Ovary (tissue), 7 donors: ENCODE measurements at regions not wholly inside any gene's neighbourhood (a gene's known extent, or its start where the extent isn't known, plus 50 kb on each side); places are given as distances from the start of the nearest gene placed in this dataset.

Experiments
- DNase-seq, 5 donors: peaks; one replicate each; pipeline ENCODE4 v3.0.0-alpha.2; 2019 to 2020
- H3K27ac ChIP-seq, 2 donors: fragments of 200-600 bp; one replicate each; pipeline versions ENCODE4 v1.5.1 to v1.8.0; 2019 to 2022
- H3K27me3 ChIP-seq: fragments of 200-600 bp; one replicate; pipeline ENCODE4 v1.8.0; 2022
- H3K36me3 ChIP-seq: fragments of 200-600 bp; sonication (generic); one replicate; pipeline ENCODE4 v1.5.1; 2019
- H3K4me1 ChIP-seq: one replicate; pipeline ENCODE4 v1.8.1; 2013; ENCODE audit warnings: mild to moderate bottlenecking, moderate library complexity; ENCODE audit not compliant: insufficient read depth
- H3K4me3 ChIP-seq: fragments of 200-600 bp; sonication (generic); one replicate; pipeline ENCODE4 v1.5.1; 2017
- H3K9me3 ChIP-seq, 2 donors: fragments of 200-600 bp in 1 of 2; sonication (generic) in 1 of 2; one replicate each; pipeline versions ENCODE4 v1.5.1 to v1.8.1; 2013 to 2019; ENCODE audit warnings: mild to moderate bottlenecking in 1 of 2, moderate library complexity in 1 of 2
- EP300 ChIP-seq: sonication (generic); formaldehyde crosslinking; IDR thresholded peaks from one replicate; pipeline ENCODE4 v1.6.1; 2017; ENCODE audit warnings: antibody characterized with exemption
- POLR2A ChIP-seq: fragments of 450-650 bp; IDR thresholded peaks from one replicate; pipeline ENCODE4 v1.6.1; 2017; ENCODE audit warnings: antibody characterized with exemption, mild to moderate bottlenecking, moderate library complexity
- WGBS, 3 donors: extraction: QIAGEN DNeasy Blood & Tissue Kit in 1 of 3; methylation state at CpG; one replicate each; pipeline versions ENCODE4 v1.1.5 to v1.1.7; 2013 to 2017; 5-methylcytosine and 5-hydroxymethylcytosine counted together
- intact Hi-C, 4 donors: fragments of 100-400 bp; cut with DNase I; formaldehyde crosslinking; loops; one replicate each; pipeline versions ENCODE4 v1.11.0 to v1.15.1; 2022 to 2023
- TF ChIP-seq, protein P1 (sequence below), 3 donors: fragments of 450-650 bp in 2 of 3; fragments of 200-600 bp in 1 of 3; IDR thresholded peaks; one replicate each; pipeline versions ENCODE4 v1.5.1 to v1.8.0; 2016 to 2022; ENCODE audit warnings: antibody characterized with exemption in 3 of 3, mild to moderate bottlenecking in 1 of 3
- donor health status: DM: no; HTN: no; CAD: no; lungs with moderate emphysema.
- donor health status: DM: no; HTN: no; CAD: no.
- donor health status: Bipolar disorder and iron deficiency.
- donor health status: DM: no; HTN: no; CAD: no.
- donor health status: DM: yes; HTN: yes; CAD: no.

- no peak overlapping the region for H3K27ac ChIP-seq
- intact Hi-C loops: no loop called here
- no peaks in the 10 kb centered on the region for H3K36me3 ChIP-seq
- WGBS, 3 donors: 44 to 73% (median 72%) methylated on average over 5 of the region's 5 CpGs
- no peak for TF ChIP-seq POLR2A
- no peak for TF ChIP-seq EP300
- TF ChIP-seq, protein P1, sequence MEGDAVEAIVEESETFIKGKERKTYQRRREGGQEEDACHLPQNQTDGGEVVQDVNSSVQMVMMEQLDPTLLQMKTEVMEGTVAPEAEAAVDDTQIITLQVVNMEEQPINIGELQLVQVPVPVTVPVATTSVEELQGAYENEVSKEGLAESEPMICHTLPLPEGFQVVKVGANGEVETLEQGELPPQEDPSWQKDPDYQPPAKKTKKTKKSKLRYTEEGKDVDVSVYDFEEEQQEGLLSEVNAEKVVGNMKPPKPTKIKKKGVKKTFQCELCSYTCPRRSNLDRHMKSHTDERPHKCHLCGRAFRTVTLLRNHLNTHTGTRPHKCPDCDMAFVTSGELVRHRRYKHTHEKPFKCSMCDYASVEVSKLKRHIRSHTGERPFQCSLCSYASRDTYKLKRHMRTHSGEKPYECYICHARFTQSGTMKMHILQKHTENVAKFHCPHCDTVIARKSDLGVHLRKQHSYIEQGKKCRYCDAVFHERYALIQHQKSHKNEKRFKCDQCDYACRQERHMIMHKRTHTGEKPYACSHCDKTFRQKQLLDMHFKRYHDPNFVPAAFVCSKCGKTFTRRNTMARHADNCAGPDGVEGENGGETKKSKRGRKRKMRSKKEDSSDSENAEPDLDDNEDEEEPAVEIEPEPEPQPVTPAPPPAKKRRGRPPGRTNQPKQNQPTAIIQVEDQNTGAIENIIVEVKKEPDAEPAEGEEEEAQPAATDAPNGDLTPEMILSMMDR (IDR thresholded peaks at IDR 0.05): no peak
- no peaks in the 10 kb centered on the region for H3K4me1 ChIP-seq
- H3K4me3 ChIP-seq: no peak overlapping the region
- H3K9me3 ChIP-seq: no peaks in the 10 kb centered on the region
- no peak for DNase-seq
- H3K27me3 ChIP-seq: no peaks in the 10 kb centered on the region
Measured at GRCh38 chr20:57805747-57806146, 95.9 kb upstream of the PMEPA1 start.

GRCh38 chr20:57804470-57805250 lies 94.8 kb upstream of the PMEPA1 start:
- Histone ChIP-seq H3K9me3 (no peaks in the 10 kb centered on the region), H3K36me3 (no peaks in the 10 kb centered on the region), H3K27ac (no peak overlapping the region), H3K27me3 (no peaks in the 10 kb centered on the region), H3K4me1 (no peaks in the 10 kb centered on the region), H3K4me3 (no peak overlapping the region)
- peak in 1 of 5 donors; percentile 16 for DNase-seq
- no peak for TF ChIP-seq EP300
- TF ChIP-seq, protein P1 (IDR thresholded peaks at IDR 0.05): no peak
- TF ChIP-seq POLR2A: no peak
- intact Hi-C loops: no loop called here
- WGBS, 3 donors: 67 to 75% (median 69%) methylated on average over 14 of the region's 14 CpGs

GRCh38 chr20:57803508-57804005 lies 93.7 kb upstream of the PMEPA1 start:
- WGBS, 3 donors: 89 to 95% (median 94%) methylated on average over 10 of the region's 10 CpGs
- no peak overlapping the region for H3K4me3 ChIP-seq
- H3K27me3 ChIP-seq: no peaks in the 10 kb centered on the region
- no peak for TF ChIP-seq EP300
- TF ChIP-seq POLR2A: no peak
- TF ChIP-seq, protein P1 (IDR thresholded peaks at IDR 0.05): no peak
- no peak overlapping the region for H3K27ac ChIP-seq
- intact Hi-C loops: no loop called here
- H3K4me1 ChIP-seq: no peaks in the 10 kb centered on the region
- H3K36me3 ChIP-seq: no peaks in the 10 kb centered on the region
- DNase-seq: no peak
- H3K9me3 ChIP-seq: no peaks in the 10 kb centered on the region

- DNase-seq: peak in 1 of 5 donors; percentile 15
- no peak overlapping the region for H3K27ac ChIP-seq
- no peak for TF ChIP-seq EP300
- TF ChIP-seq POLR2A: no peak
- TF ChIP-seq, protein P1 (IDR thresholded peaks at IDR 0.05): no peak
- no peaks in the 10 kb centered on the region for H3K4me1 ChIP-seq
- no peaks in the 10 kb centered on the region for H3K27me3 ChIP-seq
- H3K36me3 ChIP-seq: no peaks in the 10 kb centered on the region
- no peak overlapping the region for H3K4me3 ChIP-seq
- intact Hi-C loops: no loop called here
- no peaks in the 10 kb centered on the region for H3K9me3 ChIP-seq
- WGBS, 3 donors: 88 to 96% (median 89%) methylated on average over 11 to 12 of the region's 12 CpGs
Measured at GRCh38 chr20:57802765-57803507, 93.1 kb upstream of the PMEPA1 start.
